HG03135 (cell line): ENCODE measurements at regions not wholly inside any gene's neighbourhood (a gene's known extent, or its start where the extent isn't known, plus 50 kb on each side); places are given as distances from the start of the nearest gene placed in this dataset.
"Not testable (repeated sequence)": the region's sequence is repeated elsewhere in the genome, so short reads cannot be mapped to it uniquely, and the experiment has no call there.

Experiments
- ATAC-seq: cut with Tn5 transposase; IDR thresholded peaks from one replicate; pipeline ENCODE4 v1.9.1; 2021; ENCODE audit warnings: mild to moderate bottlenecking, moderate library complexity; ENCODE audit not compliant: unreplicated experiment

GRCh38 chr4:79574741-79575451 is 166.9 kb upstream of the GK2 start:
- no peak for ATAC-seq

GRCh38 chr4:79563219-79563618 is 155.2 kb upstream of the GK2 start:
- no peak for ATAC-seq

GRCh38 chr4:79561751-79562150 is 153.7 kb upstream of the GK2 start:
- no peak for ATAC-seq

GRCh38 chr4:79559398-79559797 is 151.4 kb upstream of the GK2 start:
- ATAC-seq = not testable (repeated sequence)

GRCh38 chr4:79552311-79552710 is 144.3 kb upstream of the GK2 start:
- ATAC-seq = no peak

- no peak for ATAC-seq
These were observed 143.5 kb upstream of the GK2 start for GRCh38 chr4:79551555-79551954.

GRCh38 chr4:79547851-79548250 is 139.8 kb upstream of the GK2 start:
- no peak for ATAC-seq

- ATAC-seq = not testable (repeated sequence)
These were observed 137.3 kb upstream of the GK2 start for GRCh38 chr4:79545292-79545691.

- ATAC-seq = no peak
These were observed 132.1 kb upstream of the GK2 start for GRCh38 chr4:79540143-79540542.

GRCh38 chr4:79535516-79535915 is 127.5 kb upstream of the GK2 start:
- ATAC-seq = no peak

- ATAC-seq = no peak
These were observed 120.2 kb upstream of the GK2 start for GRCh38 chr4:79528241-79528706.

- no peak for ATAC-seq
These were observed 118.9 kb upstream of the GK2 start for GRCh38 chr4:79526641-79527565.

- ATAC-seq = no peak
These were observed 108.1 kb upstream of the GK2 start for GRCh38 chr4:79516114-79516513.

GRCh38 chr4:79514621-79515329 is 106.7 kb upstream of the GK2 start:
- no peak for ATAC-seq

- no peak for ATAC-seq
These were observed 105.5 kb upstream of the GK2 start for GRCh38 chr4:79513576-79513975.

GRCh38 chr4:79512363-79512762 is 104.3 kb upstream of the GK2 start:
- ATAC-seq = no peak

- no peak for ATAC-seq
These were observed 94.1 kb upstream of the GK2 start for GRCh38 chr4:79502081-79502480.

- ATAC-seq = no peak
These were observed 90.3 kb upstream of the GK2 start for GRCh38 chr4:79498282-79498681.

- no peak for ATAC-seq
These were observed 89.0 kb upstream of the GK2 start for GRCh38 chr4:79497001-79497400.

GRCh38 chr4:79495447-79495846 is 87.4 kb upstream of the GK2 start:
- ATAC-seq = no peak

GRCh38 chr4:79492148-79492547 is 84.1 kb upstream of the GK2 start:
- no peak for ATAC-seq
